Chondrocyte (in vitro differentiated cells): ENCODE measurements at regions not wholly inside any gene's neighbourhood (a gene's known extent, or its start where the extent isn't known, plus 50 kb on each side); places are given as distances from the start of the nearest gene placed in this dataset.
A peak's percentile ranks its signal among the peaks of the same experiment; 100 is the strongest.

Experiments used
- DNase-seq: peaks from one replicate; pipeline ENCODE4 v3.0.0; 2021; ENCODE audit warnings: mixed read lengths, low spot score
- H3K27ac Mint-ChIP-seq: one replicate; pipeline ENCODE4 v1.8.0; 2021; ENCODE audit warnings: mild to moderate bottlenecking, moderate library complexity, mixed read lengths; ENCODE audit not compliant: unreplicated experiment
- H3K27me3 Mint-ChIP-seq: 2 replicates; pipeline ENCODE4 v1.8.0; 2021; ENCODE audit warnings: low read depth, mixed read lengths
- H3K36me3 Mint-ChIP-seq: 2 replicates; pipeline ENCODE4 v1.8.0; 2021; ENCODE audit warnings: low read depth, mixed read lengths
- H3K4me1 Mint-ChIP-seq: 2 replicates; pipeline ENCODE4 v1.8.0; 2021; ENCODE audit warnings: low read depth, mild to moderate bottlenecking, mixed read lengths
- H3K4me3 Mint-ChIP-seq: one replicate; pipeline ENCODE4 v1.8.0; 2021; ENCODE audit warnings: mild to moderate bottlenecking, moderate library complexity, mixed read lengths; ENCODE audit not compliant: unreplicated experiment
- H3K9me3 Mint-ChIP-seq: 2 replicates; pipeline ENCODE4 v1.8.0; 2021; ENCODE audit warnings: low read depth, mixed read lengths
- TF ChIP-seq, protein P1 (sequence below): fragments of 200-600 bp; sonication (generic); IDR thresholded peaks from 2 replicates; pipeline ENCODE4 v1.5.0; 2021; ENCODE audit warnings: antibody characterized with exemption, mild to moderate bottlenecking, moderate library complexity

DNA sequence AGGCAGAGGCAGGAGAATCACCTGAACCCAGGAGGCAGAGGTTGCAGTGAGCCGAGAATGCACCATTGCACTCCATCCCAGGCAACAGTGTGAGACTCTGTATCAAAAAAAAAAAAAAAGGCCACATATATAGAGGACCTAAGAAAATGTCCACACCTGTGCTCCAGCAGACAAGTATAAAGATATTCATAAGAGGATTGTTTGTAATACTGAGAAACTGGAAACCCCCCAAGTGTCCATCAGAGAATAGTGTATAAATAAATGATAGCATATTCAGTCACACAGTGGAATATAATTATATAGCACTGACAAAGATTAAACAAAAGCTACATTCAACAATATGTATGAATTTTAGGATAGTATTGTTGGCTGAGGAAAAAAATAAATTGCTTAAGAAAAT lies 1050.6 kb downstream of the GRM8 start:
- no peak overlapping the region for H3K27ac Mint-ChIP-seq

DNA sequence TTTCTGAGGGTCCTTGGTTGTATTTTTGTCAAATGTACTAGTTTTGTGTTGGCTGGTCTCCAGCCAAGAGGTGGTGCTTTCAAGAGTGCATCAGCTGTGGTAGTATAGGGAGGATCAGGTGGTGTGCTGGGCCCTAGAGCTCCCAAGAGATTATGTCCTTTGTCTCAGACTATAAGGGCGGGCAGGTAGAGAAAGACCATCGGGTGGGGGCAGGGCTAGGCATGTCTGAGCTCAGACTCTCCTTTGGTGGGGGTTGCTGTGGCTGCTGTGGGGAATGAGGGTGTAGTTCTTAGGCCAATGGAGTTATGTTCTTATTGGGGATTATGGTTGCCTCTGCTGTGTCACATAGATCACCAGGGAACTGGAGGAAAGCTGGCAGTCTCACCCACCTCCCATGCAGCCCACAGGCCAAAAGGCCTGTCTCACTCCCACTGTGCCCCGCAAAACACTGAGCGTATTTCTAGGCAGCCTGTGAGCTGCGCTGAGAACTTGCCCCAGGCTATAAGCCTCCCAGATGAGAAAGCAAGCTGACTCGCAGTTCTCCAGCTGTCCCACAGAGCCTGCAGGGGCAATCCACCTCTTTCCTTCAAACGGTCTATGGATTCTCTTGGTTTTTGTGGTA lies 1066.7 kb downstream of the GRM8 start:
- DNase-seq = peak; percentile 46
- Mint-ChIP-seq H3K27me3 (no peaks in the 10 kb centered on the region), H3K36me3 (no peaks in the 10 kb centered on the region), H3K4me1 (peaks cover 11% of the 10 kb centered on the region), H3K9me3 (peaks cover 16% of the 10 kb centered on the region), H3K27ac (no peak overlapping the region), H3K4me3 (no peak overlapping the region)
- TF ChIP-seq, protein P1, sequence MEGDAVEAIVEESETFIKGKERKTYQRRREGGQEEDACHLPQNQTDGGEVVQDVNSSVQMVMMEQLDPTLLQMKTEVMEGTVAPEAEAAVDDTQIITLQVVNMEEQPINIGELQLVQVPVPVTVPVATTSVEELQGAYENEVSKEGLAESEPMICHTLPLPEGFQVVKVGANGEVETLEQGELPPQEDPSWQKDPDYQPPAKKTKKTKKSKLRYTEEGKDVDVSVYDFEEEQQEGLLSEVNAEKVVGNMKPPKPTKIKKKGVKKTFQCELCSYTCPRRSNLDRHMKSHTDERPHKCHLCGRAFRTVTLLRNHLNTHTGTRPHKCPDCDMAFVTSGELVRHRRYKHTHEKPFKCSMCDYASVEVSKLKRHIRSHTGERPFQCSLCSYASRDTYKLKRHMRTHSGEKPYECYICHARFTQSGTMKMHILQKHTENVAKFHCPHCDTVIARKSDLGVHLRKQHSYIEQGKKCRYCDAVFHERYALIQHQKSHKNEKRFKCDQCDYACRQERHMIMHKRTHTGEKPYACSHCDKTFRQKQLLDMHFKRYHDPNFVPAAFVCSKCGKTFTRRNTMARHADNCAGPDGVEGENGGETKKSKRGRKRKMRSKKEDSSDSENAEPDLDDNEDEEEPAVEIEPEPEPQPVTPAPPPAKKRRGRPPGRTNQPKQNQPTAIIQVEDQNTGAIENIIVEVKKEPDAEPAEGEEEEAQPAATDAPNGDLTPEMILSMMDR = no peak

More for the DNA sequence above, 1050.6 kb downstream of the GRM8 start:
- no peaks in the 10 kb centered on the region for H3K36me3 Mint-ChIP-seq
- no peaks in the 10 kb centered on the region for H3K27me3 Mint-ChIP-seq
- H3K4me1 Mint-ChIP-seq = no peaks in the 10 kb centered on the region
- DNase-seq = no peak
- no peaks in the 10 kb centered on the region for H3K9me3 Mint-ChIP-seq
- H3K4me3 Mint-ChIP-seq = no peak overlapping the region
- TF ChIP-seq, protein P1 = no peak

DNA sequence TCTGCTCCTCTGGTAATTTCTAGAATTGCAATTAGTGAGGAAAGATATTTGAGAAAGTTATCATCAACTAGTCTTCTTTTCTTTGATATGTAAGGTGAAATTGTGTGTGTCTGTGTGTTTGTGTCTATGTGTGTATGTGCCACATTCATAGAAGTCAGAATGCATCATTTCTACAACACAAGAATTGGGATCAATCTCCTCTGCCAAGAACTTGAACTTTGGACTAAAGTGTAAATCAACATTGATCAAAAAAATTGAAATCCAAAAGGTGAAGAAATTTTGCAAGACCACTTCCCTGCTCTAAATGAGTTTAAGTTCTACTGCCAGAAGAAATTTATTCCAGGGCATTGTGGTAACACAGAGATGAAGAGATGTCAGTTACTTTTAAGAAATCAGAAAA lies 1072.8 kb downstream of the GRM8 start:
- no peak overlapping the region for H3K27ac Mint-ChIP-seq

DNA sequence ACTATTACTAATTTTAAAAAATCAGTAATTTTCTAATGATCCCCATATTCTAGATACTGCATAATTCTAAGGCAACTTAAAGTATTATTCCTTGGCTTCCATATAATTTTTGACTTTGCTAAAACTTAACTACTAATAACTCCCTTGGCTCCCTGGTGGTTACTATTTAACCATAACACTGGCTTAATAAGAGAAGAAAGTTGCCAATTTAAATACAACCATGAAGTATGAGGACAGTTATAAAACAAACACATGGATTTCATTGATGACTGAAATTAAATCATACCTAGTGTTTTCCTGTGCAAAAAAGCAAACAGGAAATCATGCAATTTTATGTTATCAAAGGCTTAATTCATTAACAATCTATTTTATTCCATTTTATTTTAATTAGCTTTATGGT lies 1073.9 kb downstream of the GRM8 start:
- H3K9me3 Mint-ChIP-seq = peaks cover 20% of the 10 kb centered on the region
- no peak for DNase-seq
- H3K36me3 Mint-ChIP-seq = no peaks in the 10 kb centered on the region
- H3K27me3 Mint-ChIP-seq = no peaks in the 10 kb centered on the region
- H3K27ac Mint-ChIP-seq = no peak overlapping the region
- no peak overlapping the region for H3K4me3 Mint-ChIP-seq
- no peaks in the 10 kb centered on the region for H3K4me1 Mint-ChIP-seq
- TF ChIP-seq, protein P1 = no peak

More for the DNA sequence above, 1072.8 kb downstream of the GRM8 start:
- no peak for DNase-seq
- Mint-ChIP-seq H3K9me3 (peaks cover 14% of the 10 kb centered on the region), H3K4me3 (no peak overlapping the region), H3K4me1 (no peaks in the 10 kb centered on the region), H3K36me3 (no peaks in the 10 kb centered on the region), H3K27me3 (no peaks in the 10 kb centered on the region)
- TF ChIP-seq, protein P1 = no peak

DNA sequence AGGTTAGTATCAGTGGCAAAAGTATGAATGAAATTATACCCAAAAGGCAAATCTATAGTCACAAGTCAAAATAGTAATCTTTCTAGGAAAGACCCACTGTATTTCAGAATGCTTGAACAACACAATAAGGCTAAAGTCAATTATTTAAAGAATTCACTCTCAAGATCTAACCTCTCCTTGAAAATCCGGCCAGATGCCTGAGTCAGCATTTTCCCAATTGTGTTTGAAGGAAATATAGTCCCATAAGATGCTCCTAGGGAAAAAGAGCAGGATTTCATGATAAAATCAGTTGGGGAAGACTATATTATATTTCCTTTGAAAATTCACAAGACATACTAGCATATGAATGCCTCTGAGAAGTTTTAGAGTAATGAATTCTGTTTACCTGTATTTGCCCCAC lies 1075.0 kb downstream of the GRM8 start:
- Mint-ChIP-seq H3K4me3 (no peak overlapping the region), H3K27me3 (no peaks in the 10 kb centered on the region), H3K36me3 (no peaks in the 10 kb centered on the region), H3K27ac (no peak overlapping the region), H3K9me3 (peaks cover 24% of the 10 kb centered on the region), H3K4me1 (no peaks in the 10 kb centered on the region)
- TF ChIP-seq, protein P1 = no peak
- no peak for DNase-seq
